ENCODE measurements at regions not wholly inside any gene's neighbourhood (a gene's known extent, or its start where the extent isn't known, plus 50 kb on each side); places are given as distances from the start of the nearest gene placed in this dataset.

GRCh38 chr10:28871665-28872064, 194.3 kb downstream of the BAMBI start:
- Histone ChIP-seq H3K27ac (ENCODE audit: control insufficient read depth, insufficient read depth) (no peak overlapping the region), H3K9ac (ENCODE audit: control insufficient read depth, insufficient read depth, low read length) (no peak overlapping the region), H3K4me2 (ENCODE audit: control insufficient read depth, insufficient read depth) (no peak overlapping the region), H3K36me3 (ENCODE audit: control insufficient read depth in 2 of 2, insufficient read depth in 2 of 2, low read length in 1 of 2) (no peaks in the 10 kb centered on the region), H3K4me3 (no peak overlapping the region), H3K9me3 (replicated peaks; ENCODE audit: control insufficient read depth, insufficient read depth, low read length) (no peaks in the 10 kb centered on the region), H3K4me1 (ENCODE audit: control insufficient read depth, insufficient read depth, low read length) (no peaks in the 10 kb centered on the region), H3K27me3 (replicated peaks in 1 of 2; ENCODE audit: control insufficient read depth in 2 of 2, insufficient read depth in 2 of 2, low read length in 1 of 2) (no peaks in the 10 kb centered on the region), H4K20me1 (ENCODE audit: control insufficient read depth, insufficient read depth) (no peaks in the 10 kb centered on the region), H3K79me2 (ENCODE audit: control insufficient read depth, insufficient read depth, low read length) (no peaks in the 10 kb centered on the region), H2AFZ (ENCODE audit: control insufficient read depth, low read depth, low read length) (no peak overlapping the region)
- TF ChIP-seq TCF3 (IDR thresholded peaks at IDR 0.05; ENCODE audit: borderline replicate concordance, insufficient read depth, low read depth, low read length) (no peak), JUND (IDR thresholded peaks at IDR 0.05; ENCODE audit: low read depth, low read length) (no peak), SREBF1 (IDR thresholded peaks at IDR 0.05; ENCODE audit: low read length) (no peak), NBN (IDR thresholded peaks at IDR 0.05) (no peak), EZH2 (IDR thresholded peaks at IDR 0.05; ENCODE audit: borderline replicate concordance, control insufficient read depth, low read depth, low read length) (no peak), ZBED1 (IDR thresholded peaks at IDR 0.05; ENCODE audit: borderline replicate concordance) (no peak), EED (IDR thresholded peaks at IDR 0.05; ENCODE audit: low read depth) (no peak), RUNX3 (IDR thresholded peaks at IDR 0.05; ENCODE audit: low read length) (no peak), HDAC2 (IDR thresholded peaks at IDR 0.05) (no peak), NR2C2 (IDR thresholded peaks at IDR 0.05; ENCODE audit: borderline replicate concordance, control insufficient read depth, insufficient read length, low read depth) (no peak)
- TF ChIP-seq, protein P1, sequence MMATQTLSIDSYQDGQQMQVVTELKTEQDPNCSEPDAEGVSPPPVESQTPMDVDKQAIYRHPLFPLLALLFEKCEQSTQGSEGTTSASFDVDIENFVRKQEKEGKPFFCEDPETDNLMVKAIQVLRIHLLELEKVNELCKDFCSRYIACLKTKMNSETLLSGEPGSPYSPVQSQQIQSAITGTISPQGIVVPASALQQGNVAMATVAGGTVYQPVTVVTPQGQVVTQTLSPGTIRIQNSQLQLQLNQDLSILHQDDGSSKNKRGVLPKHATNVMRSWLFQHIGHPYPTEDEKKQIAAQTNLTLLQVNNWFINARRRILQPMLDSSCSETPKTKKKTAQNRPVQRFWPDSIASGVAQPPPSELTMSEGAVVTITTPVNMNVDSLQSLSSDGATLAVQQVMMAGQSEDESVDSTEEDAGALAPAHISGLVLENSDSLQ (IDR thresholded peaks at IDR 0.05) = no peak
- ChIA-PET RAD21 (ENCODE audit: unreplicated experiment) (no interaction called here), SMC1A (ENCODE audit: uncharacterized antibody, unreplicated experiment) (no interaction called here), POLR2A (no interaction called here), CTCF (interaction anchor here (0.6 kb wide), 1 partner anchor 305 kb away, joined by 3 read pairs; no protein-coding TSS in a partner anchor)
- BruUV-seq (replicated peaks) = no TSS peak
- DNase-seq (ENCODE audit: low read depth, low spot score) (no peak), FAIRE-seq (no peak), ATAC-seq (no peak)
- WGBS (ENCODE audit: insufficient coverage, insufficient replicate concordance, low lambda C conversion rate, missing lambda C conversion rate) = 8% methylated on average over 4 of the region's 4 CpGs
- intact Hi-C loops (cut with micrococcal nuclease; ENCODE audit: unreplicated experiment) (no loop called here), in situ Hi-C loops (cut with MboI) (no loop called here)

Measured in GM12878 (cell line).